HS-27A (cell line): ENCODE measurements at regions not wholly inside any gene's neighbourhood (a gene's known extent, or its start where the extent isn't known, plus 50 kb on each side); places are given as distances from the start of the nearest gene placed in this dataset.

Source experiments
- DNase-seq: peaks from one replicate; pipeline ENCODE4 v3.0.0-alpha.2; 2012; ENCODE audit warnings: low read depth, missing footprints

DNA sequence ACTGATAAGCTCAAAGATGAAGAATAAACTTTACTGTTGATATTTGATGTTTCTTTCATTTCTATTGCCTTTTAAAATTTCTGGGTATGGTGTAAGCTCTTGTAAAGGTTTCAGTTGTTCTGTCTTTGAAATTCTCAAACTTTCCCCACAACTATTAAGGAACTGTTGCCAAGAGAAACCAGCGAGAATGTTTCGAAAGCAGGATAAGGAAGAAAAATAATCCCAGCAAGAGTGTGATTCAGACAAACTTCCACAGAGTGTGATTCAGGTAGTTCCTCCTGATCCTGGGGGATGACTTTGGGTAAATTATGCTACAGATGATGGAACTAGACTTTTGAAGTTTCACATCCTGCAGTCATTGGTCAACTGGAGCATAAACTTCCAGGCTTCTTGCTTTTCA is 632.0 kb downstream of the NSUN3 start:
- DNase-seq: no peak

DNA sequence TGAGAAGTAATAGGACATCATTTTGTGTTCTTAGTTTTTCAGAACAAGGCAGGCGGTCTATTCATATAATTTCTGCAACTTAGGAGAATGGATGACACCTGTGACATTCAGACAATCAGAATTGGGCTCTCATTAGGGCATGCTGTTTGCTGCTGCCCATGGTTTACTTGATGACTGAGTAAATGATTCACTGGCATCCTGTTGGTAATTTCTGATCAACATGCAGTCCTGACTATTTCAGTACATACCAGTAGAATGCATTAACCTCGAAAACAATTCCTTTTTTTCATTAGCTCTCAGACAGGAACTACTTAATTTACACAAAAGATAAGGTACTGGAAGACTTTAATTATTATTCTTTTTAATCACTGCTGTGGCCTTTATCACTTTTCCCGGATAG is 641.6 kb downstream of the NSUN3 start:
- no peak for DNase-seq

DNA sequence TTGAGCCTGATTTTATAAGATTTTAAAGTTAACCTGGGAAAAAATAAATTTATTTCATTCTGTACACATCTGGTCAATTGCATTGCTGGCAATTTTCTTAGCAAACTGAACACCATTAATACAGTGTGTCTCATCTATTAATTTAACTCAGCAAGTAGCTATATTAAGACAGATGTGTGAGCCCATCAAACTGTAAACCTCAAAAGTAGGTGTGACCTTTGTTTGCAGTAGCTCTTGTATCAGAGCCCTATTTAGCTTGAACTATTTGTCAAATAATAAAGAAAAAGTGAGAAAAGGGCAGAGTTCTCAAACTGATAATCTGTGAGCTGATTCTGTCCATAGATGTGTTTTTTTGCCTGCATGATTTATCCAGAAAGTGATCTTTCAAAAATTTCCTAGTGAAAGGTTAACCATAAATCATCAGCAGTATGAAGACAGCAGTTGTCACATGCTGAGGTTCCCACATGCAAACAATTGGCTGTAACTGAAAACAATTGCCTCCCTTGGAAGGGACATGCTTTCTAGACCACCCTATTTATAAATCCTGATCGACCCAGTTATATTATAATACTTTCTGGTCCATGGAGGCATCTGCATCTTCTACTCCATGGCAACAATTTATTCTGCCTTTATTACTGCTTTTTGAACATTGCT is 646.5 kb downstream of the NSUN3 start:
- DNase-seq: no peak

DNA sequence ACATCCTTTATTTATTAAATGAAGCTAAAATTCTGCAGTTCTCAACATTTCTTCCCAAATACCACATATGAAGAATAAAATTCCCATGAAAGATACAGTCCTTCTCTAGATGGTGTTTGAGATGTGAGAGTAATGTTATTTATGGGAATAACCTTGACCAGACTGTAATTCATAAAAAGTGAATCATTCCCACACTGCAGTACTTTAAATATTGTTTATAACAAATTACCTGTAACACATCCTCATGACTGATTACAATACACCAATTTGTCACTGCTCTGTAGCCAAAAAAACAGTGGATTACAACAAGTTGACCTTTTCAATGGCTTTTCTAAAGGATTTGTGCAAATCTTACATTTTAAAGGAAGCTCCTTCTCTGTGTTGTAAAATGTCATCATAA is 651.3 kb downstream of the NSUN3 start:
- DNase-seq: no peak

DNA sequence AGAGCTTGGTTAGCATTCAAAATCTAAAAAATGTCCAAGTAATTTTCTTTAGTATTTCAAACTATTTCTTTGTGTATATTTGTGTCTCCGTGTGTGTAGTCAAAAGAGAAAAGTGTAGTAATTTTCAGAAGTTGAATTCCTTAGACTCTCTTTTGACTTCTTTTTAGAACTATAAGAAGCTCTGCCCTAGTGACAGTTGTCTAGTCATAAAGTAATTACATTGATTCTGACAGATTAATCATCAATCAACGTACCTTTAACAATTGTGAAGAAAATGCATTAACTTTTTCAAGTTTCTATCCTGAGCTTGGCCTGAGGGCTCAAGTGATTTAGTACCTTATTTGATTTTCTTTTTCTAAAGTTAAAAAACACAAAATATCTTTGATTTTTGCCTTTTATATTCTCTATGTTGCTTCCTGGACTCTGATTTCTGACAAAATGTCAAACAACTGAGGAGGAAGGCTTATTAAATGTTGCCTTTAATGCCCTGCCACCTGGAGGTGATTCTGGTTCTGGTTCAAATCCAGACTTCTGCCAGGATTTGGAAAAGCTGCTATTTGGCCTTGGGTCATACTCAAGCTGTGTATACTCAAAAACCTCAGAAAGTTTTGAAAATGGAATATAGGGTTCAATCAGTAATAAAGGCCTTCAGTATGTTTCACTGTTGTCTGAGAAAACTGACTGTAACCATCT is 653.6 kb downstream of the NSUN3 start:
- no peak for DNase-seq

DNA sequence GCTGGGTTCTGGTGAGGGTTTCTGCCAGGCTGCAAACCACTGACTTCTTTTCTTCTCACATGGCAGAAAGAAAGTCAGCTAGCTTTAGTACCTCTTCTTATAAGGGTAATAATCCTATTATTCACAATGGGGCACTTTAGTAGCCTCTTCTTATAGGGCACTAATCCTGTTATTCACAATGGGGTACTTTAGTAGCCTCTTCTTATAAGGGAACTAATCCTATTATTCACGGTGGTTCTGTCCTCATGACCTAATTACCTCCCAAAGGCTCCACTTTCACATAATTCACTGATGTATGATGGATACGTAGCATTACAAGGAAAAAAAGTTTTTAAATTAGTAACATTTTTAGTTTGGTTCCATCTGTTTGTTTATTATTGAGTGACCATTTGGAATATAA is 671.3 kb downstream of the NSUN3 start:
- DNase-seq: no peak

DNA sequence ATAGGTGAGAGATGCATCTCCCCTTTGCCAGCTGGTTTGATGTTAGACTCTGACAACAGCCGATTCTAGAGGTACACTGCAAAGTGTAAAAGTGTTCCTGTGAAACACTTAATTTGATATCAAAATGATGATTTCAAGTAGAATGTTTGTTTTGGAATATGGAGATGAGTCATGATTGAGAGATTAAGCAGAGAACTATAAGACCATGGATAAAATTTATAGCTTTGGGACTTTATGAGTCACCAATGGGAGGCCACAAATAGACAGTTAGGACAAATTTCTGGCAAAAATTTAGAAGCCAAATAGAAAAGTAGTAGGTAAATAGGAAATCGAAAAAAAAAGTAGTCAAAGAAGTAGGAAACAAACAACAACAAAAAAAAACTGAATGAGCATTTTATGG is 672.5 kb downstream of the NSUN3 start:
- DNase-seq: peak; percentile 29

DNA sequence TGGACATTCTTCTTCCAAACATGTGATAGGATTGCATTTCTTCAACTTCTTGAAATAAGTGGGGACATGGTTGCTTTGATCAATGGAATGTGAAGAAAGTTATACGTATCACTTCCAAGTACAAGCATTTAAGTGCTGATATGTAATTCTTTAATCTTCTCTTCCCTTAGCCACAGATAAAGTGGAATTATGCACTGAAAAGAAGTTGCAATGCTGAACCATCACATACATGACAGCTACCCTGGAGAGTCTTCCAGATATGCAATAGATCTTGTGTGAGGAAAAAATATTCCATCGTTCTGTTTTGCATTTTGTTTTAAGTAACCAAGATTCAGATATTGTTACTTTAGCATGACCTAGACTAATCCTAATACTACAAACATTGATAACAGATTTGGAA is 674.3 kb downstream of the NSUN3 start:
- DNase-seq: no peak

DNA sequence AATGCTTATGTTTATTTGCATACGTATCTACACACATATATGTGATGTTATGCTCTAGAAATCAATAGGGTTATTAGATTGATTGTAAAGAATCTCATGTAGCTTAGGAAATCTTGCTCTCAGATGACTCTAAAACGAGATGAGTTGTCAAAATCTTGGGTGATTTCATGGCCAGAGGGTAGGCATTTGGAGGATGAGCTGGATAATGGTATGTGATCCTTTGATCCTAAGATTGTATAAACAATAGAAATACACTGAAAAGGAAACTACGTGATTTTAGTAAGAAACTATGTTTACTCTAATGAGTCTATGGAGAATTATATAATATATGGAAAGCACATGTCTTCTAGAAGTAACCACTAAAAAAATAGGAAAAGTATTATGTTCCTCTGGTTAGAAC is 676.6 kb downstream of the NSUN3 start:
- no peak for DNase-seq

DNA sequence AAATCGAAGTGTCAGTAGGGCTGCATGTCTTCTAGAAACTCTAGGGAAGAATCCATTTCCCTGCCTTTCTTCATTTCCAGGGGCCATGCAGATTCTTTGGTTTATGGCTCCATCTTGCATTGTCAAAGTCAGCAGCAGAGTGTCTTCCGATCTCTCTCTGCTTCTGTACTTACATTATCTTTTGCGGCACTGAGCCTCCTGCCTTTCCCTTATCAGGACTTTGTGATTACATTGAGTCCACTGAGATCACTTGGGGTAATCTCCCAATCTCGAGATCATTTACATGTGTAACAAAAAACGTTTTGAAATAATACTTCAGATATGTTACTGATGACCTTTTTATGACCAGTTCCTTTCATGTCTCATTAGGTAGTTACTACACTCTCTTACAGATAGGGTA is 695.9 kb downstream of the NSUN3 start:
- DNase-seq: no peak

DNA sequence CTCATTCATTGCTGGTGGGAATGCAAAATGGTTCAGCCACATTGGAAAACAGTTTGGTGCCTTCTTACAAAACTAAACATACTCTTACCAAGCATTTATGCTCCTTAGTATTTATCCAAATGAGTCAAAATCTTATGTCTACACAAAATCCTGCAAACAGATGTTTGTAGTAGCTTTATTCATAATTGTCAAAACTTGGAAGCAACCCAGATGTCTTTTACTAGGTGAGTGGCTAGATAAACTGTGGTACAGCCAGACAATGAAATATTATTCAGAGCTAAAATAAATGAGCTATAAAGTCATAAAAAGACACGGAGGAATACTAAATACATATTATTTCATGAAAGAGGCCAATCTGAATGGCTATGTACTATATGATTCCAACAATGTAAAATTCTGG is 709.5 kb downstream of the NSUN3 start:
- DNase-seq: no peak

DNA sequence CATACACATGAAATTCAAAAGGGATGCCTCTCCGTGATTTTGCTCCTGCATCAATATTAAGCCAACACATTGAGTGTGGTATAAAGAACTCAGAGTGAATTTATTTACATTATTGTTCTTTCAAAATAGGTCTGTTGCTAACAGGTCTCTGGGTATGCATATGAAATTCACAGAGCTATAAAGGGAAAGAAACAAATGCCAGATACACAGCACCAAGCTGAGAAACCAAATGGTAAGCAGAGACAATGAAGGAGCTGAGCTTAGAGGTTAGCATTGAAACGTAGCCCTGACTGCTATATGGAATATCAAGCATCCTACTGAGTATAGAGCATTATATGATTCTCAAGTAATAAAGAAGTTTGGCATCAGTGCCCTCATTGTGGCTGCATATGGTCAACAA is 712.9 kb downstream of the NSUN3 start:
- DNase-seq: no peak

DNA sequence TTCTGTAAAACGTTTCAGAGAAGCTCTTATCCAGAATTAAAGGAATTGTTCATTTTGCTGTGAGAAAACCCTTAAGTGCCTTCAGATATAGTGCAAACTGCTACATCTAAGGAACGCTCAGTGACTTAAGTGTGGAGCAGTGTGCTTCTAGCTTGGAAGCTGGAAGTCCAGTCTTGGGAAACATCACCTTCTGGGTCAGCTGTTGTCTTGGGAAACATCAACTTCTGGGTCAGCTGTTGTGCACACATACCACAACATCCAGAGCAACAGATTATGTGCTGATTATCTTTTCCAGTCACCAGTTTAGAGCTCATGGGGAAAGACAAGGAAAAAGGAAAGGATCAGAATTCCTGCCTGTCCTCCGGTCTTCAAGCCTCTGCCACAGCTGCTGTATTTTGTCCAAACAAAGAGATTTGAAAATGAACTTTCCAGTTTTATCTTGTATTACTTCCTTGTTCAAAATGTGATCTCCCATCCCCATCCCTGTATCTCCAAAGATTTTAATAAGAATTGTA is 713.6 kb downstream of the NSUN3 start:
- no peak for DNase-seq

DNA sequence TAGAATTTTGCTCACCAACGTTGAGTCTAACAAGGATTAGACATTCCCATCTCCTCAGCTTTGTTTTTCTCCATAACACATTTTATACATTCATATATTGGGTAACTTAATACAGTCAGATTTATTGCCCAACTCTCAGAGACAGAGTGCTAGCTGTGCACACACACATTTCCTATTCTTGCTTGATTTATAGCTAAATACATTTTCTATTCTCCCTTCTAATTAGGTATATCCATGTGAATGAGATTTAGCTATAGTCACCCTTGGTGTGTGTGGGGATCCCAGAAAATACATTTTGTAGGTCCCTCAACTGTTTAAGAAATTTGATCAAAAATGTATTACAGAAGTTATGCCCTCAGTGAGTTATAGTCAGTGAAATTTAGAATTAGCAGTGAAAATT is 715.4 kb downstream of the NSUN3 start:
- no peak for DNase-seq

DNA sequence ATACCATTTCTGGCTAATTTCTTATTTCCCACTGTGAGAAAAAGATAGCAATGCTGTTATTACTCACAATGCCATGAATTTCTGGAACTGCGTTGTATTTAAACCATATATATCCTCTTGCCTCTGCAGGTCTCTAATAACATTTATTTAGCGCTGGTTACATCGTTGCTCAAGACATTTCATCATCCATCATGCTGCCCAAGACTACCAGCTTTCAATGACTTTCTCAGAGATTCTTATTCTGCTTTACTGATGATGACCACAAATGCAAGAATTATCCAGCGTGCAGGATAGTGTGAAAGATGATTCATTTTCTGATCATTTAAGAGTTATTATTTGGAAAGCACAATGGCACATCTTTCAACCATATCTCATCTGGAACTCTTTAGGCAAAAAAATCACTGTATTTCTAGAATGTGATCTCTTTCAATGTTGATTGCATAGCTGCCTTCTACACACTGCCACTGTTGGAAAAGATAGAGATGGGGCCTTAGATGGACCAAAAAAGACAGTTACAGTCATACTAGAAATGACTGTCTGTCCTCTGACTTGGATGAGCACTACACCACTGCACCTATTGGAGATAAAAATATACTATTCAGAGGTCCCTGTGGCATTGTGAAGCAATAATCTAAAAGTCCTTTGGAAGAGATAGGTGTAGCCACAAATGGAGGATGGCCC is 716.1 kb downstream of the NSUN3 start:
- DNase-seq: no peak

DNA sequence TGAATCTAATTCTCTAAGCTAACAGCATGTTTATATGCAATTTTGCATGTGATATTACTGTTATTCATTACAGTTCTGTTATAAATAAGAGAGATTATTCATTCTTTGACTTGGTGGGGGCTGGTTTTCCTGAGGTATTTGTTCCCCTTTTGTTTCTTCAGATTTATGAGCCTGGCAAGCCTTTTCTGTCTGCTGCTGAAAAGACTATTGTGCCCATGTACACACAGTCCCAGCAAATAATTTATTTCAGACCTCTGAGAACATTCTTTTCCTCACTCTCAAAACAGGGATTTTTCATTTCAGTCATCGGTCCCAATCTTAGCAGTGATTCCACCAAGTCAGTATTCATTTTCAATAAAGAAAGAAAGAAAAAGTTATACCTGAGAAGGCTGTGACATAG is 716.8 kb downstream of the NSUN3 start:
- DNase-seq: no peak

DNA sequence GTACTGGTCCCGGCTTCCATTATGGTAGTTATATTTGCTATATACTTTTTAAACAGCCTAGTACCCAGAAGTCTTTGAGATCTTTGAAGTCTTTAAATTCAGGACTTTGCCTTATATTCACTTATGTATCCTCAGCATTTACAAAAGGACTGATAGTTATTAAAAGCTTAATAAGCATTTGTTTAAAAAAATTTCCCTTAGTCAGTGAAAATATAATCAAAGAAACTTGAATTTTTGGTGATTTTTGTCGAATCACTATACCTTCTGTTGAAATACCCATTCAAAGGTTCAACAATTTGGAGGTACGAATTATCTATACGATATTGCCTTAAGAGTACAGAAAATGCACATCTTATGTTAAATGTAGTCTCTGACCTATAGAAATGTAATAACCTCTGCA is 721.4 kb downstream of the NSUN3 start:
- no peak for DNase-seq

DNA sequence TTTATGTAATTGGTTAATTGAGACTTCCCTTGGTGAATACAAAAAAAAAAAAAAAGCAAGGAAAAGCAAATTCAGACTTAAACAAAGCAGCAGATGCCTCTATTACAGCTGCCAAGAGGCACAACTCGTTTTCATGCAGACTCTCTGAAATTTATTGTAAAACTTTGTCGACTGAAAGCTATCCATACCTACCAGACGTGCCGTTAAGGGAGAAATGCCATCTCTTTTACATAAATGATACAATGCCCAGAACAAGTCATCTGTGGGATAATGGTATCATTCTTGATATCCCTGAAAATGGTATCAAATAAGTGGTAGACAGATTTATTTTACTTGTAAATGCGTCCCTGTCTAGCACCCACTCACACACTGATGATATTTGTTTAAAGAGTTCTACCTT is 724.2 kb downstream of the NSUN3 start:
- no peak for DNase-seq

DNA sequence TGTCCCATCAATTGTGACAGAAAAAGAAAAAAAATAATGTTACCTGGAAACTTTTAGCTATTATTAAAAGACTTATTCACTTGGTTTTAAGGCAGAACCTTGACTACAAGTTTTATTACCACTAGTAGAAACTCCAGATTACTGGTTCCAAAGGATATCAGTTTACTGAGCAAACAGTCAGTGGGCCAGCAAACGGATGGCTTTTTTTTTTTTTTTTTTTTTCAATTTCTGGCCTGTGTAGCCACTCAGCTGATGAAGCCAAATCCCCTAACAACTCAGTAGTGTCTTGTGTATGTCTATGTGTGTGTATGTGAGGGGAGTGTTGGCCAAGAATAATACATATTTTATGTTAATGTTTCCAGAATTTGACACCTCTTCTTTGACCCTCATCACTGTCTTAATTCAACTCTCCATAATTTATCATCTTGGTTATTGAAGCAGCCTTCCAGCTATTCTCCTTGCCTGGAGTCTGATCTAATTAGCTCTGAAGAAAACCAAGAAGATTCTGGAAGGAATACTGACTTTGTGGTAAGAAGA is 724.9 kb downstream of the NSUN3 start:
- no peak for DNase-seq

DNA sequence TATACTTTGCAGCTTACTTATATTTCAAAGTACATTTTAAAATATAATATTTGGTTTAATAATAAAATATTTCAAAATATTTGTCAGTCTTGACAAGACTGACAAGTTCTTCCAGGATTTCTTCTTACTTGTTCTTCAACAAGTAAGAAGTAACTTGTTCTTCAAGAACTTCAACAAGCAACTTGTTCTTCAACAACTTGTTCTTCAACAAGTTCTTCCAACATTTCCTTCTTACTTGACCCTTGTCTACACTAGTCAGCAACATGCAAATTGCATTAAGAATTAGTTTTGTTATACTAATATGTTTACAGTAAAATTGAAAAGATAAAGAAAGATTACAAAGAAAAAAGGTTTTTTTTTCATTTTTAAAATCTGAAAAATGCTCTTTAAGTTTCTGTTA is 731.7 kb downstream of the NSUN3 start:
- no peak for DNase-seq

DNA sequence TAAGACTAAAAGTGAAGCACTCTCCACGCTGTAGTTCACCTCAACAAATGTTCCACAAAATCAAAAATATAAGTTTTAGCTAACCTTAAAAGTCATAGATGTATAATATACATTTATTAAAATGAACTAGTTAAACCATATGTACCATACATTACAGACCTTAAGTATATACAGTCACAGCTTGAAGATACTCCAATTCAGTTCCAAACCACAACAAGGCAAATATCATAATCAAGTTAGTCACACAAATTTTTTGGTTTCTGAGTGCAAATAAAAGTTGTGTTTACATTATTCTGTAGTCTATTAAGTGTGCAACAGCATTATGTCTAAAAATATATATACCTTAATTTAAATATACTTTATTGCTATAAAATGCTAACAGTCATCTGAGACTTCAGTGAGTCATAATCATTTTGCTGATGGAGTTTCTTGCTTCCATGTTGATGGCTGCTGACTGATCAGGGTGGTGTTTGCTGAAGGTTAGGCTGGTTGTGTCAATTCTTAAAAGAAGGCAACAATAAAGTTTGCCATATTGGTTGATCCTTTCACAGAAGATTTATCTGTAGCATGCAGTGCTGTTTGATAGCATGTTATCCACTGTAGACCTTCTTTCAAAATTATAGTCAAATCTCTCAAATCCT is 736.7 kb downstream of the NSUN3 start:
- DNase-seq: no peak

DNA sequence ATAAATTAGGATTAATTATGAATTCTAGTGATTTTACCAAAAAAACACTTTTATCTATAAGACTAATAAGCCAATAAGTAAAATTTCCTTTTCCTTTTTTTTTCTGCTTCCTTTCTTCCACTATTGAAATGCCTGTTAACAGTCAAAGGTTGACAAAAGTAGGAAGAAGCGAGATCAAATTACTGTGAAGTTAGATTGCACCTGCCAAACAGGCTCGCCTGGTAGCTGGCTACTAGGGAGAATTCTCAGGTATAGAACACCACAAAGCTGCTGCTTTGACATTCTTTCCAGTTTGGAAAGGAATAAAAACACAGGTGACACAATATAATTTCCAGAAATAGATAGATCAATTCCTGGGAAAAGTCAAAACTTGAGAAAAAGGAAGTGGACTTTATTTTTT is 749.0 kb downstream of the NSUN3 start:
- DNase-seq: no peak

DNA sequence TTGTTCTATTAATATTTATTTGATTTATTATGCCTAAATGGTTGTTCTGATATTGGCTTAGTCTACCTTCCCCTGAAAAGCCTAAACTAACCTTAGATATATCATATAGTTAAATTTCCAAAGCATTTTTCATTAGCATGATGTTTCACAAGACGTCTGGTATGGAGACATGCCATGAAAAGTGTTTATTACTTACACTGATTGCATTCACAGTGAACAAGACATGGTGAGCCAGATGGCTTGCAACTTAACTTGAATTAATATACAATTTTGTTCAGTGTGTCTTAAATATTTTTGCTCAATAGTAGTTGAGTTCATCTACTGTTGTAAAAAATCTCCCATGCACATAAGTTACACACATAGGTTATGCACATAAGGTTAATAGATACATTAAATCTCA is 758.4 kb downstream of the NSUN3 start:
- no peak for DNase-seq
